GM23338 (cell line): ENCODE measurements at regions not wholly inside any gene's neighbourhood (a gene's known extent, or its start where the extent isn't known, plus 50 kb on each side); places are given as distances from the start of the nearest gene placed in this dataset.

Experiments used
- ATAC-seq: fragments of 200-7000 bp; cut with Tn5 transposase; 3 replicates; pipeline ENCODE4 v1.9.1; 2020
- DNase-seq: peaks from one replicate; pipeline ENCODE4 v3.0.0-alpha.2; 2015; ENCODE audit warnings: low spot score
- H2AFZ ChIP-seq: fragments of 200-600 bp; sonication (generic); 2 replicates; pipeline ENCODE4 v1.8.0; 2016; ENCODE audit warnings: antibody characterized with exemption, mild to moderate bottlenecking, moderate library complexity
- H3F3A ChIP-seq: fragments of 200-600 bp; sonication (generic); replicated peaks from 2 replicates; pipeline ENCODE4 v1.8.0; 2017; ENCODE audit warnings: antibody characterized with exemption, mixed run types, low read depth
- H3K27ac ChIP-seq: fragments of 200-600 bp; sonication (generic); 2 replicates; pipeline ENCODE4 v1.6.1; 2016; ENCODE audit warnings: low read depth
- H3K27me3 ChIP-seq: fragments of 200-600 bp; sonication (generic); 2 replicates; pipeline ENCODE4 v1.8.0; 2016; ENCODE audit warnings: mild to moderate bottlenecking, mixed run types, moderate library complexity; ENCODE audit not compliant: insufficient read depth
- H3K36me3 ChIP-seq: fragments of 200-600 bp; sonication (generic); 2 replicates; pipeline ENCODE4 v1.8.0; 2016; ENCODE audit warnings: mild to moderate bottlenecking; ENCODE audit not compliant: insufficient read depth
- H3K4me1 ChIP-seq: fragments of 200-600 bp; sonication (generic); 2 replicates; pipeline ENCODE4 v1.8.0; 2016; ENCODE audit warnings: mild to moderate bottlenecking, moderate library complexity; ENCODE audit not compliant: insufficient read depth
- H3K4me2 ChIP-seq: fragments of 200-600 bp; sonication (generic); 2 replicates; pipeline ENCODE4 v1.7.1; 2017; ENCODE audit warnings: mixed run types
- H3K4me3 ChIP-seq: fragments of 200-600 bp; sonication (generic); 2 replicates; pipeline ENCODE4 v1.6.1; 2016; ENCODE audit warnings: mixed run types
- H3K79me2 ChIP-seq: fragments of 200-600 bp; sonication (generic); replicated peaks from 2 replicates; pipeline ENCODE4 v1.8.0; 2017; ENCODE audit warnings: mild to moderate bottlenecking; ENCODE audit not compliant: insufficient read depth
- H3K9me2 ChIP-seq: fragments of 200-600 bp; sonication (generic); 2 replicates; pipeline ENCODE4 v1.8.0; 2017; ENCODE audit not compliant: insufficient read depth
- H4K20me1 ChIP-seq: fragments of 200-600 bp; sonication (generic); replicated peaks from 2 replicates; pipeline ENCODE4 v1.8.0; 2017; ENCODE audit warnings: mild to moderate bottlenecking; ENCODE audit not compliant: insufficient read depth
- H3K27ac Mint-ChIP-seq: 2 replicates; pipeline ENCODE4 v1.8.0; 2020; ENCODE audit warnings: inconsistent platforms, mild to moderate bottlenecking, moderate library complexity, mixed read lengths
- H3K27me3 Mint-ChIP-seq: 3 replicates; pipeline ENCODE4 v1.8.0; 2022; ENCODE audit warnings: low read depth, mild to moderate bottlenecking, moderate library complexity, mixed read lengths, inconsistent platforms; ENCODE audit not compliant: insufficient read depth, poor library complexity
- H3K36me3 Mint-ChIP-seq: 3 replicates; pipeline ENCODE4 v1.8.0; 2021; ENCODE audit warnings: low read depth, mild to moderate bottlenecking, inconsistent platforms, moderate library complexity, mixed read lengths
- H3K4me1 Mint-ChIP-seq: 3 replicates; pipeline ENCODE4 v1.8.0; 2020; ENCODE audit warnings: mild to moderate bottlenecking, inconsistent platforms, mixed read lengths
- H3K4me3 Mint-ChIP-seq: 3 replicates; pipeline ENCODE4 v1.8.0; 2021; ENCODE audit warnings: moderate library complexity, mild to moderate bottlenecking, inconsistent platforms, mixed read lengths
- H3K9me3 Mint-ChIP-seq: 3 replicates; pipeline ENCODE4 v1.8.0; 2020; ENCODE audit warnings: moderate library complexity, mild to moderate bottlenecking, inconsistent platforms, mixed read lengths
- CREB1 ChIP-seq: fragments of 250-450 bp; sonication (Bioruptor Pico); IDR thresholded peaks from 2 replicates; pipeline ENCODE4 v1.5.0; 2020; ENCODE audit warnings: low read depth, mild to moderate bottlenecking, moderate library complexity
- CTCF ChIP-seq, 2 experiments: fragments of 200-600 bp in 1 of 2; sonication (generic) in 1 of 2; conservative IDR thresholded peaks; 2 replicates each; pipeline versions ENCODE4 v1.5.1 to v1.6.1; 2016 to 2017; ENCODE audit warnings: antibody characterized with exemption in 2 of 2, low read depth in 2 of 2, mild to moderate bottlenecking in 2 of 2, moderate library complexity in 1 of 2
- ETS1 ChIP-seq: IDR thresholded peaks from 2 replicates; pipeline ENCODE4 v1.6.1; 2016; ENCODE audit warnings: antibody characterized with exemption
- EZH2 ChIP-seq: fragments of 200-600 bp; sonication (generic); IDR thresholded peaks from one replicate; pipeline ENCODE4 v1.8.0; 2017; ENCODE audit warnings: antibody characterized with exemption, mild to moderate bottlenecking, low read depth; ENCODE audit not compliant: unreplicated experiment
- JUNB ChIP-seq: IDR thresholded peaks from one replicate; pipeline ENCODE4 v1.6.1; 2016; ENCODE audit warnings: antibody characterized with exemption; ENCODE audit not compliant: unreplicated experiment
- NANOG ChIP-seq: IDR thresholded peaks from 2 replicates; pipeline ENCODE4 v1.6.1; 2016; ENCODE audit warnings: antibody characterized with exemption, borderline replicate concordance
- POLR2AphosphoS5 ChIP-seq: IDR thresholded peaks from 2 replicates; pipeline ENCODE4 v1.6.1; 2016; ENCODE audit warnings: antibody characterized with exemption, low read depth
- ZNF114 ChIP-seq: fragments of 250-450 bp; sonication (Bioruptor Pico); IDR thresholded peaks from 2 replicates; pipeline ENCODE4 v1.5.0; 2020; ENCODE audit warnings: mild to moderate bottlenecking, moderate library complexity
- ZNF462 ChIP-seq: fragments of 250-450 bp; sonication (Bioruptor Pico); IDR thresholded peaks from 2 replicates; pipeline ENCODE4 v1.5.0; 2020; ENCODE audit warnings: mild to moderate bottlenecking, moderate library complexity

GRCh38 chr15:47356297-47356696, 361.0 kb upstream of the SEMA6D start:
- H3K27ac Mint-ChIP-seq: no peak overlapping the region
- ATAC-seq (no peak), DNase-seq (no peak)
- H3K27me3 Mint-ChIP-seq: no peaks in the 10 kb centered on the region
- H3K9me3 Mint-ChIP-seq: no peaks in the 10 kb centered on the region
- Histone ChIP-seq H3K36me3 (no peaks in the 10 kb centered on the region), H3K4me2 (no peak overlapping the region), H3K79me2 (no peaks in the 10 kb centered on the region), H2AFZ (no peak overlapping the region), H4K20me1 (no peaks in the 10 kb centered on the region), H3K27me3 (no peaks in the 10 kb centered on the region), H3K4me3 (no peak overlapping the region), H3K9me2 (no peaks in the 10 kb centered on the region), H3K4me1 (0 out of 2 replicates have a peak, but pooled peaks cover 10% of the 10 kb centered on the region), H3F3A (no peaks in the 10 kb centered on the region), H3K27ac (no peak overlapping the region)
- no peaks in the 10 kb centered on the region for H3K36me3 Mint-ChIP-seq
- no peak overlapping the region for H3K4me3 Mint-ChIP-seq
- TF ChIP-seq EZH2: no peak
- no peak for TF ChIP-seq ZNF462
- no peak for TF ChIP-seq NANOG
- no peak for TF ChIP-seq ZNF114
- no peak for TF ChIP-seq CTCF (conservative IDR thresholded peaks at IDR 0.05; ENCODE audit: low read depth in 2 of 2)
- TF ChIP-seq JUNB: no peak
- no peak for TF ChIP-seq POLR2AphosphoS5
- TF ChIP-seq ETS1: no peak
- TF ChIP-seq CREB1 (CRISPR knock-in tag): no peak
- 0 out of 3 replicates have a peak, but pooled peaks cover 2% of the 10 kb centered on the region for H3K4me1 Mint-ChIP-seq
